HEK293 (cell line): ENCODE measurements at regions not wholly inside any gene's neighbourhood (a gene's known extent, or its start where the extent isn't known, plus 50 kb on each side); places are given as distances from the start of the nearest gene placed in this dataset.

Source experiments
- CTCF ChIA-PET: fragments of 350-600 bp; formaldehyde crosslinking; extraction: SDS; loops from one replicate; lab custom pipeline; 2021; ENCODE audit warnings: antibody characterized with exemption; lab: Yijun Ruan, JAX
- POLR2A ChIA-PET: fragments of 300-600 bp; formaldehyde crosslinking; extraction: SDS; loops from one replicate; lab custom pipeline; 2020; ENCODE audit warnings: antibody characterized with exemption, inconsistent platforms; lab: Yijun Ruan, JAX
- H3K27ac ChIP-seq: fragments of 200-500 bp; sonication (Bioruptor generic); 2 replicates; pipeline ENCODE4 v1.5.1; 2014; ENCODE audit warnings: low read depth, low read length, control low read depth, inconsistent platforms; ENCODE audit errors: extremely low read depth
- H3K36me3 ChIP-seq, 2 experiments: fragments of 200-500 bp in 1 of 2; sonication (Bioruptor generic) in 1 of 2; 1 replicate in 1 of 2; 2 replicates in 1 of 2; pipeline ENCODE4 v1.5.1; 2014 to 2017; ENCODE audit warnings: inconsistent platforms in 2 of 2, low read length in 2 of 2; ENCODE audit not compliant: control insufficient read depth in 2 of 2, insufficient read depth in 1 of 2
- H3K4me1 ChIP-seq: fragments of 200-500 bp; sonication (Bioruptor generic); 2 replicates; pipeline ENCODE4 v1.5.1; 2014; ENCODE audit warnings: mild to moderate bottlenecking, low read length, inconsistent platforms; ENCODE audit not compliant: control insufficient read depth, insufficient read depth
- H3K4me3 ChIP-seq: 2 replicates; pipeline ENCODE4 v1.5.1; 2011; ENCODE audit warnings: low read depth, mild to moderate bottlenecking, control low read depth, low read length, moderate library complexity
- H3K9me3 ChIP-seq: fragments of 200-500 bp; sonication (Bioruptor generic); 2 replicates; pipeline ENCODE4 v1.5.1; 2014; ENCODE audit warnings: low read depth, low read length, inconsistent platforms; ENCODE audit not compliant: control insufficient read depth, insufficient read depth
- MYNN ChIP-seq: fragments of 450-650 bp; formaldehyde crosslinking; IDR thresholded peaks from 2 replicates; pipeline ENCODE4 v1.5.1; 2016; ENCODE audit warnings: missing biosample characterization, missing genetic modification characterization, borderline replicate concordance
- SCRT2 ChIP-seq: fragments of 450-650 bp; formaldehyde crosslinking; IDR thresholded peaks from 2 replicates; pipeline ENCODE4 v1.5.1; 2016; ENCODE audit warnings: missing biosample characterization, missing genetic modification characterization
- YY1 ChIP-seq: fragments of 450-650 bp; formaldehyde crosslinking; IDR thresholded peaks from 2 replicates; pipeline ENCODE4 v1.5.1; 2018; ENCODE audit warnings: missing biosample characterization, missing genetic modification characterization
- ZEB2 ChIP-seq: fragments of 450-650 bp; formaldehyde crosslinking; IDR thresholded peaks from 2 replicates; pipeline ENCODE4 v1.5.1; 2016; ENCODE audit warnings: missing biosample characterization, missing genetic modification characterization
- ZNF266 ChIP-seq: fragments of 450-650 bp; formaldehyde crosslinking; IDR thresholded peaks from 2 replicates; pipeline ENCODE4 v1.5.1; 2016; ENCODE audit warnings: missing biosample characterization, missing genetic modification characterization, low read depth
- ZNF366 ChIP-seq: fragments of 450-650 bp; formaldehyde crosslinking; conservative IDR thresholded peaks from 2 replicates; pipeline ENCODE4 v1.5.1; 2016; ENCODE audit warnings: missing biosample characterization, missing genetic modification characterization
- ZNF37A ChIP-seq: fragments of 450-650 bp; IDR thresholded peaks from 2 replicates; pipeline ENCODE4 v1.5.1; 2018; ENCODE audit warnings: missing biosample characterization, missing genetic modification characterization
- ZNF549 ChIP-seq: fragments of 450-650 bp; IDR thresholded peaks from 2 replicates; pipeline ENCODE4 v1.5.1; 2018; ENCODE audit warnings: missing biosample characterization, missing genetic modification characterization, mild to moderate bottlenecking, inconsistent platforms, moderate library complexity
- ZNF747 ChIP-seq: fragments of 450-650 bp; formaldehyde crosslinking; IDR thresholded peaks from 2 replicates; pipeline ENCODE4 v1.5.1; 2016; ENCODE audit warnings: missing biosample characterization, missing genetic modification characterization
- TF ChIP-seq, protein P1 (sequence below): fragments of 450-650 bp; formaldehyde crosslinking; IDR thresholded peaks from 2 replicates; pipeline ENCODE4 v1.5.1; 2017; ENCODE audit warnings: missing biosample characterization, missing genetic modification characterization
- TF ChIP-seq, protein P2 (sequence below): fragments of 450-650 bp; formaldehyde crosslinking; IDR thresholded peaks from 2 replicates; pipeline ENCODE4 v1.5.1; 2016; ENCODE audit warnings: missing biosample characterization, missing genetic modification characterization
- TF ChIP-seq, protein P3 (sequence below): fragments of 450-650 bp; IDR thresholded peaks from 2 replicates; pipeline ENCODE4 v1.5.1; 2018; ENCODE audit warnings: missing biosample characterization, mild to moderate bottlenecking, missing genetic modification characterization
- TF ChIP-seq, protein P4 (sequence below): fragments of 450-650 bp; formaldehyde crosslinking; IDR thresholded peaks from 2 replicates; pipeline ENCODE4 v1.5.1; 2016; ENCODE audit warnings: missing biosample characterization, missing genetic modification characterization, low read depth

DNA sequence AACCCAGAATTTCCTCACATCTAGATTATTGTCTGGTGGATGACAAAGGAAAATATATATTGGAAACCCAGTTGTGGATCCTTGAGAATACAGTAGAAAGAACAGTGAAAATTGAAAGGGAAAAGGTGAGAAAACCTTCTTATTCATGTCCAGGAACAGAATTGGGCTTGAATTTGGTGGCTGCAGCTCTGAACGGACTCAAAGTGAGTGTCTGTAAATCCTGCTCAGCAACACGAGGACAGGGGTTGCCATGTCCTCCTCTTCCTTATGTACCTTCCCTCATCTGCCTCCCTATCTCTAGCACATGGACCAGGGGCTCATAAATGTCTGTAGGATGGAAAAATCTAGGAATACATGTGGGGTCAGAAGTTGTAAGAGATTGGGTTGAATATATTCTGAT lies 152.2 kb downstream of the RPIA start:
- no peak overlapping the region for H3K27ac ChIP-seq
- CTCF ChIA-PET = no interaction called here
- POLR2A ChIA-PET = no interaction called here
- no peaks in the 10 kb centered on the region for H3K9me3 ChIP-seq
- H3K4me3 ChIP-seq = no peak overlapping the region
- no peak for TF ChIP-seq ZNF37A
- TF ChIP-seq, protein P1, sequence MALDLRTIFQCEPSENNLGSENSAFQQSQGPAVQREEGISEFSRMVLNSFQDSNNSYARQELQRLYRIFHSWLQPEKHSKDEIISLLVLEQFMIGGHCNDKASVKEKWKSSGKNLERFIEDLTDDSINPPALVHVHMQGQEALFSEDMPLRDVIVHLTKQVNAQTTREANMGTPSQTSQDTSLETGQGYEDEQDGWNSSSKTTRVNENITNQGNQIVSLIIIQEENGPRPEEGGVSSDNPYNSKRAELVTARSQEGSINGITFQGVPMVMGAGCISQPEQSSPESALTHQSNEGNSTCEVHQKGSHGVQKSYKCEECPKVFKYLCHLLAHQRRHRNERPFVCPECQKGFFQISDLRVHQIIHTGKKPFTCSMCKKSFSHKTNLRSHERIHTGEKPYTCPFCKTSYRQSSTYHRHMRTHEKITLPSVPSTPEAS (tag by site-specific recombination) = no peak
- TF ChIP-seq, all 188 proteins: peak for 0
- Histone ChIP-seq H3K36me3 (no peaks in the 10 kb centered on the region), H3K4me1 (no peaks in the 10 kb centered on the region)

DNA sequence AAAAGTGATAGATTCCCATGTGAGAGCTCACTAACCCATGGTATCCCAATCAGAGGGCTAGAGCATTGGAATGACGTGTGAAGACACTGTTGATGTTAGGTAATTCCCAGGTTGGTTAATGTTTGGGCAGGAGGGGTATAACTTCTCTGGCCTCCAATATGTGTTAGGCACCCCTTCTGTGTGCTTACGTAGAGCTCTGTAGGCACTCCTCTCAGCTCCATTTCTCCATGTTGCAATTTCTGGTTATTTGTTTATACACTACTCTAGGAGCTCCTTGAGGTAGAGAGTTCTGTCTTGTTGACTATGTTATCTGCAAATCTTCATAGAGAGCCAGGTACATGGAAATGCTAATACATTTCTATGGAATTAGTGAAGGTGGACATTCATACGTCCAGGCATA lies 153.5 kb downstream of the RPIA start:
- CTCF ChIA-PET = interaction anchor here (1.6 kb wide), 1 partner anchor 13 kb away, joined by 7 read pairs; no protein-coding TSS in a partner anchor
- TF ChIP-seq ZNF549 (tag by site-specific recombination) (no peak), ZNF266 (tag by site-specific recombination) (no peak), ZEB2 (tag by site-specific recombination) (no peak)
- H3K9me3 ChIP-seq = no peaks in the 10 kb centered on the region
- H3K4me3 ChIP-seq = no peak overlapping the region
- H3K4me1 ChIP-seq = no peaks in the 10 kb centered on the region
- H3K36me3 ChIP-seq = no peaks in the 10 kb centered on the region
- H3K27ac ChIP-seq = no peak overlapping the region
- POLR2A ChIA-PET = no interaction called here

DNA sequence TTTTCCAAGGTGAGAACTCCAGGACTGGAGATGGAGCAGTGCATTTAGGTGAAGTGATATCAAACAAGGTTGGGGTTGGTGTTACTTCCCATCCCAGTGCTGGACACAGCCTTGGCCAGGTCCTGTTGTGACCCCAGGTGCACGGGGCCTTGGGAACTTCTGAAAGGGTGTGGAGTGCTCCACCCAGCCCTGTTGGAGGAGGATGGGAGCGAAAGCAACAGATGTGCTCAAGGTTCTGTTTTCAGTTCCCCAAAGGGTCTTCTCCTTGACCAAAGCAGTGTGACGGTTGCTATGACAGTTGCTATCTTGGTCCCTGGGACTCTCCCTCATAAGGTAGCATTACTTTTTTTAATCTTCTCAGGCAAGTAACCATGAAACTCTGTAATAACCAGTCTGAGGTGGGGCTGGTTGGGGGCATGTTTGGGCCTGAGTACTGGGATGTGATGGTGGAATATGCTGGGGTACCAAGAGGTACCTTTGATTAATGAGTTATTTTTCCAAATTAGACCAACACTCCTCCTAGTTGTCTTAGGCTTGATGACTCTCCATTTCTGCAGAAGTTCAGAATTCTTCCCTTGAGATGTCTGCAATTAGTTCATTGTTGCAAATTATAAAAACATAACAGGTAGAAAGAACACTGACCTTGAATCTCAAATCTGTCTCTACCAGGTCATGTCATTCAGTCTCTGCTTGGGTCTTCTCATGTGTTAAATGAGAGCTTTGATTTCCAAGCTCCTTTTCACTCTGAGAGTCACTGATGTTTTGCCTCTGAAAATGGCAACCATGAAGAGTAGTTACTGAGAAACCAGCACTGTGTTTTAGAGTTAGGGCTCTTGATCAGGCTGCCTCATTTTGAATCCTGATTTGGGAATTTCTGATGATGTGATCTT lies 154.5 kb downstream of the RPIA start:
- TF ChIP-seq ZNF366 = no peak
- TF ChIP-seq, protein P2, sequence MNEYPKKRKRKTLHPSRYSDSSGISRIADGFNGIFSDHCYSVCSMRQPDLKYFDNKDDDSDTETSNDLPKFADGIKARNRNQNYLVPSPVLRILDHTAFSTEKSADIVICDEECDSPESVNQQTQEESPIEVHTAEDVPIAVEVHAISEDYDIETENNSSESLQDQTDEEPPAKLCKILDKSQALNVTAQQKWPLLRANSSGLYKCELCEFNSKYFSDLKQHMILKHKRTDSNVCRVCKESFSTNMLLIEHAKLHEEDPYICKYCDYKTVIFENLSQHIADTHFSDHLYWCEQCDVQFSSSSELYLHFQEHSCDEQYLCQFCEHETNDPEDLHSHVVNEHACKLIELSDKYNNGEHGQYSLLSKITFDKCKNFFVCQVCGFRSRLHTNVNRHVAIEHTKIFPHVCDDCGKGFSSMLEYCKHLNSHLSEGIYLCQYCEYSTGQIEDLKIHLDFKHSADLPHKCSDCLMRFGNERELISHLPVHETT (tag by site-specific recombination) = no peak
- TF ChIP-seq, all 188 proteins: peak for 0
- no peak overlapping the region for H3K27ac ChIP-seq
- no peaks in the 10 kb centered on the region for H3K36me3 ChIP-seq
- CTCF ChIA-PET = interaction anchor here (1.4 kb wide), 1 partner anchor 13 kb away, joined by 3 read pairs; no protein-coding TSS in a partner anchor
- H3K9me3 ChIP-seq = no peaks in the 10 kb centered on the region
- H3K4me3 ChIP-seq = no peak overlapping the region
- no peaks in the 10 kb centered on the region for H3K4me1 ChIP-seq
- POLR2A ChIA-PET = interaction anchor here (0.7 kb wide), 1 partner anchor 9 kb away, joined by 6 read pairs; no protein-coding TSS in a partner anchor

DNA sequence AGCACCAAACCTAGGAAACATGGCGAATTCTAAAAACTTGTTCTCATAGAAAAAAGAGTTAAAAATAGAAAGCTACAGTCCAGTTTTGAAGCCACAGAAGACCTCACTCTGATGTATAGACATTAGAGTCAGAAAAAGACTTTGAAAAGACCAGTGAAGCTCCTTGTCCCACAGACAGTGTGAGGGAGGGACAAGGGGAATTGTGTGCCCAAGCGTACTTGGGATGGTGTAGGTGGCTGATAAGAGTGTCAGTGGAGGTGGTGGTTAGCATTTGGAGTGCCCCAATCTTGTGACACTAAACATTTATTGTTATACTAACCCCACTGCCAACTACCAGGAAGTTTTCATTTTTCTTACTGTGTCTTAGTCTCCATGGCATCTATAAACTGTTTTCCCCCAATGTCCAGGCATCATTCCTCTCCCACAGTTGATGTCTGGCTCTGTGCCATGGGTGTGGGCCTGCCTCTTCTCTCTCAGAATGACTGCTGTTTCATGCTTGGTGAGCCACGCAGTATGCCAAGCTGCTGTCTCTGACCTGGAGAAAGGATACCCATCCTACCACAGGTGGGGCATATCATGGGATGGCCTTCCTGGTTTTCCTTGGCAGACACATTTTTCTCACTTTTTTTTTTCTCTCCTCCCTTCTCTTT lies 161.4 kb downstream of the RPIA start:
- H3K27ac ChIP-seq = no peak overlapping the region
- H3K4me1 ChIP-seq = no peaks in the 10 kb centered on the region
- TF ChIP-seq YY1 (tag by site-specific recombination) (no peak), SCRT2 (tag by site-specific recombination) (no peak), ZNF747 (tag by site-specific recombination) (no peak), MYNN (tag by site-specific recombination) (no peak)
- TF ChIP-seq, protein P3, sequence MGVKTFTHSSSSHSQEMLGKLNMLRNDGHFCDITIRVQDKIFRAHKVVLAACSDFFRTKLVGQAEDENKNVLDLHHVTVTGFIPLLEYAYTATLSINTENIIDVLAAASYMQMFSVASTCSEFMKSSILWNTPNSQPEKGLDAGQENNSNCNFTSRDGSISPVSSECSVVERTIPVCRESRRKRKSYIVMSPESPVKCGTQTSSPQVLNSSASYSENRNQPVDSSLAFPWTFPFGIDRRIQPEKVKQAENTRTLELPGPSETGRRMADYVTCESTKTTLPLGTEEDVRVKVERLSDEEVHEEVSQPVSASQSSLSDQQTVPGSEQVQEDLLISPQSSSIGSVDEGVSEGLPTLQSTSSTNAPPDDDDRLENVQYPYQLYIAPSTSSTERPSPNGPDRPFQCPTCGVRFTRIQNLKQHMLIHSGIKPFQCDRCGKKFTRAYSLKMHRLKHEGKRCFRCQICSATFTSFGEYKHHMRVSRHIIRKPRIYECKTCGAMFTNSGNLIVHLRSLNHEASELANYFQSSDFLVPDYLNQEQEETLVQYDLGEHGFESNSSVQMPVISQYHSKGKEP (tag by site-specific recombination) = no peak
- TF ChIP-seq, protein P4, sequence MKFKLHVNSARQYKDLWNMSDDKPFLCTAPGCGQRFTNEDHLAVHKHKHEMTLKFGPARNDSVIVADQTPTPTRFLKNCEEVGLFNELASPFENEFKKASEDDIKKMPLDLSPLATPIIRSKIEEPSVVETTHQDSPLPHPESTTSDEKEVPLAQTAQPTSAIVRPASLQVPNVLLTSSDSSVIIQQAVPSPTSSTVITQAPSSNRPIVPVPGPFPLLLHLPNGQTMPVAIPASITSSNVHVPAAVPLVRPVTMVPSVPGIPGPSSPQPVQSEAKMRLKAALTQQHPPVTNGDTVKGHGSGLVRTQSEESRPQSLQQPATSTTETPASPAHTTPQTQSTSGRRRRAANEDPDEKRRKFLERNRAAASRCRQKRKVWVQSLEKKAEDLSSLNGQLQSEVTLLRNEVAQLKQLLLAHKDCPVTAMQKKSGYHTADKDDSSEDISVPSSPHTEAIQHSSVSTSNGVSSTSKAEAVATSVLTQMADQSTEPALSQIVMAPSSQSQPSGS (tag by site-specific recombination) = no peak
- no peaks in the 10 kb centered on the region for H3K9me3 ChIP-seq
- CTCF ChIA-PET = interaction anchor here (2.0 kb wide), 1 partner anchor 27 kb away, joined by 4 read pairs; no protein-coding TSS in a partner anchor
- no peaks in the 10 kb centered on the region for H3K36me3 ChIP-seq
- H3K4me3 ChIP-seq = no peak overlapping the region
- POLR2A ChIA-PET = no interaction called here
